GM12891 (cell line): ENCODE measurements at regions not wholly inside any gene's neighbourhood (a gene's known extent, or its start where the extent isn't known, plus 50 kb on each side); places are given as distances from the start of the nearest gene placed in this dataset.

Experiments used
- DNase-seq: peaks from one replicate; pipeline ENCODE4 v3.0.0; 2011; ENCODE audit warnings: low spot score; ENCODE audit not compliant: insufficient read length
- FAIRE-seq: peaks from 2 replicates; lab custom pipeline; 2011; peaks lifted over from hg19 to GRCh38; lab: Jason Lieb, UNC
- PAX5 ChIP-seq: IDR thresholded peaks from 2 replicates; pipeline ENCODE4 v1.6.1; 2011; ENCODE audit warnings: low read length, moderate library complexity, mild to moderate bottlenecking; ENCODE audit not compliant: insufficient read depth, severe bottlenecking
- POLR2A ChIP-seq: IDR thresholded peaks from 2 replicates; pipeline ENCODE4 v1.6.1; 2011; ENCODE audit warnings: low read depth, low read length, control low read depth
- POLR2AphosphoS5 ChIP-seq: IDR thresholded peaks from 2 replicates; pipeline ENCODE4 v1.6.1; 2011; ENCODE audit warnings: low read depth, low read length, control low read depth
- POU2F2 ChIP-seq: IDR thresholded peaks from 2 replicates; pipeline ENCODE4 v1.6.1; 2011; ENCODE audit warnings: low read depth, mild to moderate bottlenecking, control low read depth, low read length, moderate library complexity
- SPI1 ChIP-seq: IDR thresholded peaks from 2 replicates; pipeline ENCODE4 v1.6.1; 2011; ENCODE audit warnings: low read depth, low read length, control low read depth
- TAF1 ChIP-seq: IDR thresholded peaks from 2 replicates; pipeline ENCODE4 v1.6.1; 2011; ENCODE audit warnings: low read depth, low read length, control low read depth

DNA sequence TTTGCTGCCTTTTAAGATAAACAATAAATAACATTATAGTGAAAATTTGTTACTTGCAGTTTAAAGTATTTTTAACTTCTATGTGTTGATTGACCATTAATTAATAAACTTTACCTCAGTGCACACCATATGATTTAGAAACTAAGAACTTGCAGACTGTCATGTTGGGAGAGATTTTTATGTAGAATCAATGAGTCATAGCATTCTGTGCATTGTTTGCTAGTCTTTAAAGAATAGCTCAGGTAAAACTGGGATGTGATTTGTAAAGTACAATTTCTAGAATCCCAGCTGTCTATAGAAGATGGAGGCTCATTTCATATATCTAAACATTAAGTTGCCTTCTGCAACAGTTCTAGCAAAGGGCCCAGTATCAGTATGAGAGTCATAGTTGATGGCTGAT is 199.6 kb upstream of the SEMA3A start:
- DNase-seq (no peak), FAIRE-seq (no peak)
- no peak for TF ChIP-seq POLR2AphosphoS5
- TF ChIP-seq SPI1: no peak
- TF ChIP-seq POLR2A: no peak
- TF ChIP-seq TAF1: no peak
- no peak for TF ChIP-seq PAX5
- no peak for TF ChIP-seq POU2F2

DNA sequence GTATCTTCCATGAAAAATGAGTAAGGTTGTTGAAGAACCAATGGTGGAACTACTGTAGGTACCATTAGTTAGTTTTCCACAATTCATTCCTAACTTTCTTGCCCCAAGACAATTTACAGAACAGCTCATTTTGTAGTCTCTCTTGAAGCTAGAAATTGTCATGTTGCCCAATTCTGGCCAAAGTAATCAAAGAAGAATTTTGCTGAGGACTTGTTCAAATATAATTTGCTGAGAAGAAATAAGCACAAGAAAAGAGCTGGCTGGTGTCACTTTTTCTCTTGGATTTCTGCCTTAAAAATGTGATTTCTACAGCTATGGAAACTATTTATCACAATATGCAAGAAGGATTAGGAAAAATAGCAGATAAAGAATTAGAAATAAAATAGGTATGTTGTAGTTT is 199.2 kb upstream of the SEMA3A start:
- FAIRE-seq (no peak), DNase-seq (no peak)

DNA sequence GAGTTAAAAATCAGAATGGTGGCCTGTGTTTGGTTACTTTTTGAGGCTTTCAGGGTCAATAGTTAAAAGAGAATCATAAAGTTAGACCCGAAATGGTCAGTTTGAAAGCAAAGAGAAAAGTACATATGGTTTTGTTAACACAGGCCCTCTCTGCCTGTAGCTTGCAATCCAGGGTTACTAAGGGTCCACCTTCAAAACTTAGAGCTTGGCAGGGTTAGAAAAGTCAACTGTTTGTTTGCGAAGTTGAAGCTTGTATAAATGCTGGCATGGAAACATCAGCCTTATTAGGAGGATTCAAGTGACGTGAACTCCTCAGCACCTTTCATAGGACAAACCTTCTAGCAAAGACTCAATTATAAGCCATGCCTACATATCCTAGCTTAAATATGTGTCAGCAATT is 196.3 kb upstream of the SEMA3A start:
- TF ChIP-seq POU2F2: no peak
- DNase-seq: no peak
- FAIRE-seq: no peak

More for the DNA sequence above, 199.2 kb upstream of the SEMA3A start:
- TF ChIP-seq POLR2A (no peak), TAF1 (no peak), POLR2AphosphoS5 (no peak), SPI1 (no peak), POU2F2 (no peak), PAX5 (no peak)

DNA sequence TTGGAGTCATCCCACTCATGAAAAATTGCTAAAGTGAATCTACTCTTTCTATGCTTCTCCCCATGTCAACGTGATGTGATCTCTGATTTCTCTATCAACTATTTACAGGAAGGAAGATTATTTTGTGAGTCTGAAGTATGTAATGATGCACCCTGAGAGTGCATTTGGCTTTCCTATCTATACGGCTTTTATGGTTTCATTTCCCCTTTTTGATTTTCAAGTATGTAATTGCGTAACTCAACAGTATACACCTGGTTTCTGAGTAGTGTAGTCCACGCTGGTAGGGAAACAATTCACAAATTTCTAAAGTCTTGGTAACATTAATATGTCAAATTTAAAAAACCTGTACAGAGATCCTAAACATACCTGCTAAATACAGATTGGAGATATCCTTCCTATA is 194.7 kb upstream of the SEMA3A start:
- TF ChIP-seq SPI1 (peak; percentile 99), POLR2AphosphoS5 (no peak)
- peak; percentile 1 for DNase-seq
- peak; percentile 85 for FAIRE-seq

DNA sequence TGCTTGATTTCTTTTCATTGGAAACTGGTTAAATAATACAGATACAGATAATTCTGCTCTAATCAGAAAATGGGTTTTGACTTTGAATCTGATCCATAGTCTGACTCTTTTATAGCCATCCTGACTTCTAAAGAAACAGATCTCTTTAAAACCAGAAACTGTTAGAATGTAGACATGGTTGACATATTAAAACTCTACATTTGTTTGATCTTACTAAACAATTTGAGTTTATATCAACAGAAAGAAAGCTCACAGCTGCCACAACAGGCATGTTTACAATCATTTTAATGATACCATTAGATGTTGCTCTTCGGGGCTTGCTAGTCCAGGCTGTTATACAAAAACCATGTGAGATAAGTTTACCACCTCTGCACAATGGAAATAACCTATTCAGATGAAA is 193.0 kb upstream of the SEMA3A start:
- no peak for FAIRE-seq
- no peak for TF ChIP-seq SPI1
- TF ChIP-seq POLR2A: no peak
- TF ChIP-seq POU2F2: no peak
- no peak for TF ChIP-seq PAX5
- no peak for TF ChIP-seq TAF1
- no peak for TF ChIP-seq POLR2AphosphoS5
- DNase-seq: no peak

DNA sequence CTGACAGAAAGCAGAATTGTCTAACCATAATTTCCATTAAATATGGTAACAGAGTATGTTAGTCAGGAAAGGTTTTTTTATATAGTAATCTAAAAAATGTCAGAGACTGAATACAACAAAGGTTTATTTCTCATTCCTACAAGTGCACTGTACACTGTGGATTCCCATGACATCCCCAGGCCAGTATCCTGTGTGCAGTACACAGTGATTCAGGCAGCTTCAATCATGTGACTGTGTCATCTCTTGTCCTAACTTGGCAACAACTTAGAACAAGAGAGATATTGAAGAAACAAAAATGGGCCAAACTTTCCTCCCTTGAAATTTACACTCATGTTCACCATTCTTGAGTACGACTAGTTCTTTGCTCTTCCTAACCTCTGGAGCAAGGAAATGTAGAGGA is 189.8 kb upstream of the SEMA3A start:
- TF ChIP-seq POLR2AphosphoS5 (no peak), PAX5 (no peak), POLR2A (no peak), TAF1 (no peak), SPI1 (no peak), POU2F2 (no peak)
- DNase-seq (no peak), FAIRE-seq (no peak)

DNA sequence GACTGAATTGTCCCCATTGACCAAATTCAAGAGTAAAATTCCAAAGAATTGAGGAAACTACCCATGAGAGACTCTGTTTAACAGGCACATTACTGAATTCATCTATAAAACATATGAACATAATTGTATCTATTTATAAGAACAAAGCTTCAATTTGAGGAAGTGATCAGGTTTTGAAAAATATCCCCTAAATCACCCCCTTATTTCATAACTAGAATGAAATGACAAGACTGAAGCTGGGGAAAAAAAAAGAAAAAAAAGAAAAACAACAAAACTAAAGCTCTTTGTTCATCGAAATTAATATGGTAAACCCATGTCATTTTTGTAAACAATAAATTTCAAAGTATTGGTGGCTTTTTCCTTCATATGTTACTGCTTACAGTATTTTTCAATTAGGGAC is 184.9 kb upstream of the SEMA3A start:
- FAIRE-seq (no peak), DNase-seq (no peak)
- TF ChIP-seq POLR2AphosphoS5 (no peak), POLR2A (no peak), SPI1 (peak; percentile 66), TAF1 (no peak)

DNA sequence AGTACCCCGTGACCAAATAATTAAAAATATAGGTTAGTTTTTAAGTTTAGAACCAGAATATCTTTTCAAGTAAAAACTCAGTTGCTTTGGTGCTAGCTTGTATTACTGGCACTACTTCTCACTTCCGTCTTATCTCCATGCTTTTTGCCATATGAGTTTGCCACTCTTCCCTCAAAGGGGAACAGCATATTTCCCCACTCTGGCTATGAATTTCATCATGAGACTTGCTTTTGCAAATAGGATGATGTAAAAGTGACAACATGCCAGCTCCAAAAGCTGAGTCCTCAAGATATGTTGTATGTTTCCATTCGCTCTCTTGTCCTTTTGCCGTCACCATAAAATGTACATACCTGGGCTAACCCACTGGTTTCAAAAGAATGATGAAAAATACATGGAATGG is 178.1 kb upstream of the SEMA3A start:
- FAIRE-seq (no peak), DNase-seq (no peak)
- TF ChIP-seq POLR2AphosphoS5 (no peak), TAF1 (no peak), POLR2A (no peak), SPI1 (no peak), PAX5 (no peak), POU2F2 (no peak)

DNA sequence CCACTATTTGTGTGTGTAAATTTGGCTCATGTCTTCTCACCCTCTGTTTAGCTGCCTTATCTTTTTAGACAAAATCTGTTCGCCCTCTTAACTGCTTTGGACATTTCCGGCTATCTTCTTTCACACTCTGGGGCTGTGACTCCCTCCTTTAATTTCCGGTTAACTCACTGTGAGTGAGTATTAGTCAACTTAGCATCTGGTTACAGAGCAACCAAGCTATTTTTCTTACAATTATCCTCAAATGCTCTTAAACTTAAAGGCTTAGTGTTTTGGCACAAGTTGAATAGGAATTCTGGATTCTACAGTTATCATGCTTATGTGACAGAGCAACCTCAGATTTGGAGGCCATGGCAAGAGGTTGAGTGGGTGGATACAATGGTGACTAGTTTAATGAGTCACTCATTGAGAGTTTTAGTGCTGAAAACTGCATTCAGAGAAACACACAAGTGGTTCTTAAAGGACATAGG is 177.6 kb upstream of the SEMA3A start:
- TF ChIP-seq TAF1 (no peak), PAX5 (no peak), SPI1 (no peak), POLR2A (no peak), POU2F2 (no peak), POLR2AphosphoS5 (no peak)
- DNase-seq: no peak
- FAIRE-seq: no peak

DNA sequence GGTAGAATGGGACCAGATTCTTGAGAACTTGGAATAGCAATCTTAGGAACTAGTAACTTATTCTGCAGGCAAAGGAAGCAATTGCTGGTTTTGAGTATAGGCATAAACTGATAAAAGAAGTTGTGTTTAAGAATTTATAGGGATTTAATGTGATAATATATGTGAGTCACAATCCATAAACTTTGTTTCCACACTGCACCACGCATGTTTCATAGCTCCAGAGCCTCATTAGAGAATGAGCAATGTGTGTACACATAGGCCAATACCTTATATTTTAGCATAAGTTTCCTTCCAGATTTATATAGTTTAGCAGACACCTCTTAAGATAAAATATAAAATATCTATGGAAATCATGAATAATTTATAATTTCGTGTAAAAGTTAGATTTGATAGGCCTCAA is 175.5 kb upstream of the SEMA3A start:
- no peak for TF ChIP-seq POU2F2
- no peak for TF ChIP-seq TAF1
- TF ChIP-seq POLR2A: no peak
- TF ChIP-seq PAX5: no peak
- no peak for TF ChIP-seq POLR2AphosphoS5
- TF ChIP-seq SPI1: no peak
- DNase-seq: no peak
- no peak for FAIRE-seq

DNA sequence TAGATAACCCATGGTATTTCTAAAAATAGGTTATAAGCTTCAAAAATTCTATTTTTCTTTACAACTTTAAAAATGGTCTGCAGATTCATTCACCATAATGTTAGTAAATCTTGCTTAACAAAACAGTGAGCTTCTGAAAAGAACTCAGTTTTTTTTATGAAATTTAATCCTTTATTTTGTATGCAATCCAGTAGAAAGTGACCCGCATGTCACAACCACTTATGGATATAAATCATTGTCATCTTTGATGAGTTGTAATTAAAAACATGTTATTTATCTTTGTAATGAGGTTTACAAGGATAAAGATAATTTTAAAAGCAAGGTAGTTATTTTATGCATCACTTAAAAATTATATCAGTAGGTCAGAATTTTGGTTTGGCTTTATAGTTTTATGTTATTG is 173.5 kb upstream of the SEMA3A start:
- DNase-seq (no peak), FAIRE-seq (no peak)
- no peak for TF ChIP-seq PAX5
- TF ChIP-seq SPI1: no peak
- TF ChIP-seq POLR2AphosphoS5: no peak

DNA sequence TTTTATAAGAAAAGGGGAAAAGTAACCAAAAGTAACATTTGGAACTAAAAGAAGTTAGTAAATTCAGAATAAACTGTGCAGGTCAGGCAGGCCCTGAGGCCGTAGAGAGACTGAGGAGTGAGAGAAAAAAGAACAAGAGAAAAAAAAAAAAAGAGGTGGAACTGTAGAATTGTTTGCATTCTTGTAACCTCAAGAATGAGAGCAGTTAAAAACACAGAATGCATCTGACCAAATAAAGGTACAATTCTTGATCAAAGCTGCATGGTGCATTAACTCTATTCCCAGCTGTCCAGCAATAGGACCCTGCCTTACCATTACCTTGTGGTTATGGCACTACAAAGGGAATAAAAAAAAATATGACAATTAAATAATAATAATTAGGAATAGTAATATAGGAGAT is 170.1 kb upstream of the SEMA3A start:
- DNase-seq (no peak), FAIRE-seq (no peak)
- no peak for TF ChIP-seq TAF1
- no peak for TF ChIP-seq POLR2AphosphoS5
- TF ChIP-seq POLR2A: no peak
- no peak for TF ChIP-seq POU2F2
- TF ChIP-seq PAX5: no peak
- no peak for TF ChIP-seq SPI1

DNA sequence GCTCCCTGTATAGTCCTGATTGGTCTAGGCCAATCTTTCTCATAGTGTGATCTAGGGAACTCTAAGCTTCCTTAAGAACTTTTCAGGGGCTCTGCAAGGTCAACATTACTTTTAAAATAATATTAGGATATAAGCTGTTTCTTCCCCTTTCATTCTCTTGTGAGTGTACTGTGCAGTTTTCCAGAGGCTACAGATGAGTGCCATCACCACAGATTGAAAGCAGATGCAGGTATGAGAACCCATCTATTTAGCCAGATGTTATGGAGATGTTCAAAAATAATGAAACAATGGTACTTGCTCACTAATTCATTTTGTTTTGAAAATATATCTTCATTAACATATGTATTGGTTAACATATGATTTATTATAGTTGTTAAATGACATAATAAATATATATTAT is 169.2 kb upstream of the SEMA3A start:
- TF ChIP-seq POLR2A: no peak
- TF ChIP-seq POLR2AphosphoS5: no peak
- TF ChIP-seq POU2F2: no peak
- no peak for TF ChIP-seq PAX5
- TF ChIP-seq SPI1: no peak
- no peak for TF ChIP-seq TAF1

More for the DNA sequence above, 169.2 kb upstream of the SEMA3A start:
- DNase-seq: no peak
- FAIRE-seq: no peak
